G401 (cell line): ENCODE measurements at regions not wholly inside any gene's neighbourhood (a gene's known extent, or its start where the extent isn't known, plus 50 kb on each side); places are given as distances from the start of the nearest gene placed in this dataset.
A peak's percentile ranks its signal among the peaks of the same experiment; 100 is the strongest.
"Not testable (repeated sequence)": the region's sequence is repeated elsewhere in the genome, so short reads cannot be mapped to it uniquely, and the experiment has no call there.

Experiments
- DNase-seq: peaks from one replicate; pipeline ENCODE4 v3.0.0-alpha.2; 2015; ENCODE audit warnings: low spot score
- in situ Hi-C: cut with HindIII; loops from 2 replicates; pipeline ENCODE4 v1.10.0; 2016; ENCODE audit warnings: low sequenced_read_pairs, mixed read lengths

GRCh38 chr3:81829272-81829671, 67.8 kb upstream of the GBE1 start:
- in situ Hi-C loops, DNase-seq: not testable (repeated sequence)

- DNase-seq: peak; percentile 7
- in situ Hi-C loops: no loop called here
These were observed 62.5 kb upstream of the GBE1 start for GRCh38 chr3:81823882-81824395.

GRCh38 chr3:81823086-81823485, 61.6 kb upstream of the GBE1 start:
- in situ Hi-C loops: no loop called here
- DNase-seq: no peak

GRCh38 chr3:81816473-81817250, 55.2 kb upstream of the GBE1 start:
- DNase-seq: peak; percentile 9
- in situ Hi-C loops: no loop called here

DNA sequence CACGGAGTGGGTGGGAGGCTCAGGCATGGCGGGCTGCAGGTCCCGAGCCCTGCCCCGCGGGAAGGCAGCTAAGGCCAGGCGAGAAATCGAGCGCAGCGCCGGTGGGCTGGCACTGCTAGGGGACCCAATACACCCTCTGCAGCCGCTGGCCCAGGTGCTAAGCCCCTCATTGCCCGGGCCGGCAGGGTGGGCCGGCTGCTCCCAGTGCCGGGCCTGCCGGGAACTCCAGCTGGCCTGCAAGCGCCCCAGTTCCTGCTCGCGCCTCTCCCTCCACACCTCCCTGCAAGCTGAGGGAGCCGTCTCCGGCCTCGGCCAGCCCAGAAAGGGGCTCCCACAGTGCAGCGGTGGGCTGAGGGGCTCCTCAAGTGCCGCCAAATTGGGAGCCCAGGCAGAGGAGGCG, 50.7 kb upstream of the GBE1 start:
- in situ Hi-C loops, DNase-seq: not testable (repeated sequence)
